Right ventricle myocardium superior (tissue), 1 donor: ENCODE measurements at regions not wholly inside any gene's neighbourhood (a gene's known extent, or its start where the extent isn't known, plus 50 kb on each side); places are given as distances from the start of the nearest gene placed in this dataset.

ENCODE experiments used
- ATAC-seq: fragments of 200-7000 bp; cut with Tn5 transposase; one replicate; pipeline ENCODE4 v1.9.1; 2020; ENCODE audit warnings: mild to moderate bottlenecking; ENCODE audit not compliant: poor library complexity
- DNase-seq: peaks from one replicate; pipeline ENCODE4 v3.0.0-alpha.2; 2020
- intact Hi-C: fragments of 100-400 bp; cut with DNase I; formaldehyde crosslinking; loops from one replicate; pipeline ENCODE4 v1.11.2; 2022
- donor health status: DM: no; HTN: yes; CAD: no; lungs with severe emphysema.

- no peak for DNase-seq
- intact Hi-C loops: no loop called here
These were observed 105.5 kb upstream of the PROK2 start for GRCh38 chr3:71890356-71890931.

GRCh38 chr3:71887256-71887655 is 102.3 kb upstream of the PROK2 start:
- no peak for DNase-seq
- ATAC-seq: no peak
- intact Hi-C loops: no loop called here

More at GRCh38 chr3:71890356-71890931, 105.5 kb upstream of the PROK2 start:
- peak; percentile 79 for ATAC-seq

GRCh38 chr3:71885006-71885405 is 100.1 kb upstream of the PROK2 start:
- intact Hi-C loops: no loop called here
- DNase-seq (no peak), ATAC-seq (no peak)

GRCh38 chr3:71881732-71882131 is 96.8 kb upstream of the PROK2 start:
- intact Hi-C loops: no loop called here
- ATAC-seq (no peak), DNase-seq (no peak)

GRCh38 chr3:71881041-71881440 is 96.1 kb upstream of the PROK2 start:
- no peak for ATAC-seq
- intact Hi-C loops: no loop called here
- no peak for DNase-seq

GRCh38 chr3:71879089-71879488 is 94.1 kb upstream of the PROK2 start:
- intact Hi-C loops: loop anchor here (5.0 to 10.0 kb wide), 3 partner anchors 386 to 1206 kb away; no protein-coding TSS in a partner anchor
- DNase-seq (no peak), ATAC-seq (no peak)

- ATAC-seq: no peak
- no peak for DNase-seq
- intact Hi-C loops: loop anchor here (5.0 to 10.0 kb wide), 3 partner anchors 388 to 1208 kb away; no protein-coding TSS in a partner anchor
These were observed 91.5 kb upstream of the PROK2 start for GRCh38 chr3:71876135-71877105.

- intact Hi-C loops: loop anchor here (5.0 to 10.0 kb wide), 3 partner anchors 389 to 1209 kb away; no protein-coding TSS in a partner anchor
- DNase-seq (peak; percentile 82), ATAC-seq (peak; percentile 97)
These were observed 90.6 kb upstream of the PROK2 start for GRCh38 chr3:71875461-71875947.

- ATAC-seq: no peak
- DNase-seq: no peak
- intact Hi-C loops: loop anchor here (5.0 to 10.0 kb wide), 3 partner anchors 390 to 1210 kb away; no protein-coding TSS in a partner anchor
These were observed 89.7 kb upstream of the PROK2 start for GRCh38 chr3:71874618-71875017.

- intact Hi-C loops: loop anchor here (10.0 kb wide), 2 partner anchors 392 to 1212 kb away; no protein-coding TSS in a partner anchor
- ATAC-seq (no peak), DNase-seq (no peak)
These were observed 88.2 kb upstream of the PROK2 start for GRCh38 chr3:71873093-71873611.

GRCh38 chr3:71872256-71872655 is 87.3 kb upstream of the PROK2 start:
- DNase-seq: no peak
- intact Hi-C loops: loop anchor here (10.0 kb wide), 2 partner anchors 393 to 1213 kb away; no protein-coding TSS in a partner anchor
- ATAC-seq: no peak

GRCh38 chr3:71870966-71871512 is 86.1 kb upstream of the PROK2 start:
- intact Hi-C loops: loop anchor here (10.0 kb wide), 2 partner anchors 394 to 1214 kb away; no protein-coding TSS in a partner anchor

GRCh38 chr3:71868876-71869275 is 83.9 kb upstream of the PROK2 start:
- intact Hi-C loops: no loop called here
- ATAC-seq: no peak
- no peak for DNase-seq

More at GRCh38 chr3:71870966-71871512, 86.1 kb upstream of the PROK2 start:
- no peak for ATAC-seq
- DNase-seq: no peak

- ATAC-seq: no peak
- DNase-seq: no peak
- intact Hi-C loops: no loop called here
These were observed 80.8 kb upstream of the PROK2 start for GRCh38 chr3:71865727-71866126.

GRCh38 chr3:71863563-71864190 is 78.7 kb upstream of the PROK2 start:
- no peak for ATAC-seq
- intact Hi-C loops: no loop called here
- DNase-seq: no peak

GRCh38 chr3:71862371-71863140 is 77.6 kb upstream of the PROK2 start:
- DNase-seq (no peak), ATAC-seq (peak; percentile 52)
- intact Hi-C loops: no loop called here

GRCh38 chr3:71859123-71859519 is 74.2 kb upstream of the PROK2 start:
- ATAC-seq: peak; percentile 64
- intact Hi-C loops: no loop called here
- DNase-seq: no peak
